Fibroblast of skin of scalp (primary cell): ENCODE measurements at regions not wholly inside any gene's neighbourhood (a gene's known extent, or its start where the extent isn't known, plus 50 kb on each side); places are given as distances from the start of the nearest gene placed in this dataset.

Source experiments
- DNase-seq: peaks from one replicate; pipeline ENCODE4 v3.0.0-alpha.2; 2013

- no peak for DNase-seq
Measured at GRCh38 chr11:36840378-36840777, 242.3 kb upstream of the RAG2 start.

GRCh38 chr11:36837831-36838437, 239.9 kb upstream of the RAG2 start:
- no peak for DNase-seq

DNA sequence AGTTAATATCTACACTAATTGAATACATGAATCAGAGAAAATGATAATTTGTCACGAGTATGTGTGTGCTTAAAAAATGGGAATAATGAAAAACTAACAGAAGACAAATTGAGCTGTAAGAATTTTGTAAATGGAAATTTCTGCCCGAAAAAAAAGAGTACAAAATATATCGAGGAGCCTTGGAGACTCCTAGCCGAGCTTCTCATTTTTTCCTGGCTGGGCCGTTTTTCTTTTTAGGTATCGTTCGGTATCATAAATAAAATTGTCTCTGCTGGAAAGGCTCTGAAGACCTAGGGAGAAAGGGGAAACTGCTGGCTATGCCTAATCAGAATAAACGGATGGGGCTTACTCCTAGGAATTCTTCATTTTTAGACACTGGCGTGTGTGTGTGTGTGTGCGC, 227.2 kb upstream of the RAG2 start:
- no peak for DNase-seq

GRCh38 chr11:36824349-36824748, 226.3 kb upstream of the RAG2 start:
- DNase-seq, result no peak

GRCh38 chr11:36822829-36823228, 224.8 kb upstream of the RAG2 start:
- no peak for DNase-seq

GRCh38 chr11:36818410-36818809, 220.4 kb upstream of the RAG2 start:
- no peak for DNase-seq

DNA sequence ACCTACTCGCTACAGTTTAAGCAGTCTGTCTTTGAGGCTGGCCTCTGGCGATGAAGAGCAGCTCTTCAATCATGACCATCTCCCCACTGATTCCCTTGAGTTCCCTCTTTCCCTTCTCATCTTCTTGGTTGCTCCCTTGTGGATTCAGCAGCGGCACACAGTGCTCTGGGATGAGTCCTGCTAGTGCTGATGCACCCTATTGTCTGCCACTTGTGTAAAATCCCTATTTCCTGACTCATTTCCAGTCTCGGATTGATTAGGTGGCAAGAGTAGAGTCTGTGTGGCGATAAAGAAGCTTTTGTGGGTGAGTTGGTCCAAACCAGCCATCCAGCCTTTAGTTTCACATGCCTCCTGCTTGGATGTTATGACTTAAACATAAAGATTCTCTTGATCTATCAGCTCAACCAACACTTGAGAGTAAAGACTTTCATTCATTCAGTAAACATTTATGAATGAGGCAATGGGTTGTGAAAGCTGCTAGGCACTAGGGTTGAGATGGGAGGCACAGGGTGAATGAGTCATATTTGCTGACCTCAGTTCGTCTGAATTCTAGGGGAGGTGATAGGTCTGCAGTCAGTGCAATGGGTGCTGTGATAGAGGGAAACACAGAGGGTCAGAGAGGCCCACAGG, 219.4 kb upstream of the RAG2 start:
- DNase-seq, result no peak

DNA sequence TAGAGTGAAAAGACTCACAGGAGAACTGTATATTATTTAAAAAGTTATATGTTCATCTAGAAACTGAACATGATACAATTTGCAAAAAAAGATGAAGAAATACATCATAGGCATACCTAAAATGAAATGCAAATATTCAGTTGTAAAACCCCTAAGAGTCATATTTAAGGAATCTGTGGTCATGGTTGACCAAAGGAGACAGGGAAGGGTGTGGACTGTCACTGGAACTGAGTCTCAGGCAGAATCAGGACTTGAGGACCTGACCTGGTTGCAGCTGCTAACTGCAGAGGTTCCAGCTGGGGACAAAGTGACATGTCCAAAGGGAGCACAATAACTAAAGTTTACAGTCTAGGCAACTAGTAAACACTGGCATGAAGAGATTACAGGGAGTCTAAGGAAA, 211.3 kb upstream of the RAG2 start:
- no peak for DNase-seq

GRCh38 chr11:36807871-36808270, 209.8 kb upstream of the RAG2 start:
- no peak for DNase-seq

- DNase-seq, result no peak
Measured at GRCh38 chr11:36803084-36803483, 205.0 kb upstream of the RAG2 start.

DNA sequence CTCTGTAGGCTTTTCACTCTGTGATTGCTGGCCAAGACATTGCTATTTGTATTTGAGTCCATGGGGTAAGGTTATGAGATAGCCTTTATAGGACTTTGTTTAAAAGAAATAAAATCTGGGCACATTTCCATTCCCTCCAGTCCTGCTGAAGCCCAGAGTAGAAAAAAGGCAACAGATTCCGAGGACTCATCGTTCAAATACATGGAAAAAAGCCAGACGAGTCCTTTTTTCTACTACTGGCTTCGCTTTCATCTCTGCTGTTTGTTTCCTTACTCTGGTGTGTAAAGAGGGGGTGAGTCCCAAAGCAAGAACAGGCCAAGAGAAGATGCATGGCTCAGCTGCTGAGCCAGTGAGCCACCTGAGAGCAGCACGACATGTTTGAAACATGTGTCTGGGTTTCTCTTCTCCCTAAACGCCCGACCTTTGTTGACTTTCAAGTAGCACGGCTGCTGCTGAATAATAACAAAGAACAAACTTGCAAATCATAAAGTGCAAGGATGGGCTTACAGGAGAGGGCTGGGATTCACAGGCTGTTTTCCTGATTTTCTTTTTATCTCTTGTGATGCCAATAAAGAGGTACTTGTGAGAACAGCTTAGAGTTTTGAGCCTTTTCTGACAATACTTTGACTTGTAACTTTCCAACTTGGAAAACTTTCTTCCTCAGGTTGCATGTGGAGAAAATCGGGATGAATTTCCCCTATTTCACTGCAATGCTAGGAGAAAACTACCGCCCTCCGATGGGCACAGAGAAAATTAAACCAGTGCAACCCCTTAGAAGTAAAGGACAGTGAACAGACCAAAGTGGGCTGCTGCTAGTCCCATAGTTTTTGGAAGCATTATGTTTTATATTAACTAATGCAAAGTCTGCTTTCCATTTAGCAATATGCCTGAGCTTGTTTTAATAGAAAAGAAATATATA, 195.2 kb upstream of the RAG2 start:
- no peak for DNase-seq

GRCh38 chr11:36791957-36792356, 193.9 kb upstream of the RAG2 start:
- DNase-seq, result no peak

DNA sequence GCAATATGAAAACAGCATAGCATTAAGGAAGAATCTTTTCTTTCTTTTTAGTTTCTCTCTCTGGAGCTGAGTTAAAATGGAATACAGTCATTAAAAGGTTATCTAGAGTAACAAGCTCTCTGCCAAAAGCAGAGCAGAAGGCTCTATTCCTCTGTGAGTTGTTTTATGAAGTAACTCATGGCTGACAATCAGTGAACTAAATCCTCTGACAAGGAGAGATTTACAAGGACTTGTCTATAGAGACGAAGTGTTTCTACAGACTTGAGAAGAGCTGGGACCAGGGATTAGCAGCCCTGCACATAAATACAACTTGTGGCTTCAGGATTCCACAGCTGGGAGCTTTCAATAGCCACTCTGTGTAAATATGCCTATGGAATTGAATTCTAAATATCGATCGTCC, 192.5 kb upstream of the RAG2 start:
- DNase-seq, result no peak

GRCh38 chr11:36783808-36784207, 185.8 kb upstream of the RAG2 start:
- no peak for DNase-seq

GRCh38 chr11:36779791-36780190, 181.8 kb upstream of the RAG2 start:
- DNase-seq, result no peak

- DNase-seq, result no peak
Measured at GRCh38 chr11:36777311-36777710, 179.3 kb upstream of the RAG2 start.

- no peak for DNase-seq
Measured at GRCh38 chr11:36775756-36776155, 177.7 kb upstream of the RAG2 start.

- DNase-seq, result peak; percentile 9
Measured at GRCh38 chr11:36775130-36775529, 177.1 kb upstream of the RAG2 start.

- DNase-seq, result peak; percentile 36
Measured at GRCh38 chr11:36774603-36775002, 176.6 kb upstream of the RAG2 start.

DNA sequence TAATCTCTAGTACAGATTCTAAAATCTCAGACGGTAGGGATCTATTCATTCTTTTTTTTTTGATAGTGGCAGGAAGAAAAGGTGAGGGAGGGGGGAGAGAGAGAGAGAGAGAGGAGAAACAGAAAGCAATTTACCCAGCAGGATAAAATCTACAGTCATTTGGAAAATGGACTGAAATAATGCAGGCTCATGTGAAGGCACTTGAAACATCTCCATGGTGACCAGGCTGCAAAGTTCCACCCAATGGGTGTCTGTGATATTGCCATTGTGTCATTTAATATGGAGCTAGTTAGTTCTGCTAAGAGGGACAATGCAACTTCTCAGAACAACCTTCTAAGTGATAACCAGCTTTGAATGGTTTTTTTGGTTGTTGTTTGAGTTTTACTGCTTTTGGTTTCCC, 165.2 kb upstream of the RAG2 start:
- no peak for DNase-seq

GRCh38 chr11:36757075-36757474, 159.0 kb upstream of the RAG2 start:
- no peak for DNase-seq

- DNase-seq, result no peak
Measured at GRCh38 chr11:36753960-36754359, 155.9 kb upstream of the RAG2 start.

GRCh38 chr11:36751996-36752395, 154.0 kb upstream of the RAG2 start:
- no peak for DNase-seq

- DNase-seq, result no peak
Measured at GRCh38 chr11:36751335-36751781, 153.3 kb upstream of the RAG2 start.
